ENCODE measurements at regions not wholly inside any gene's neighbourhood (a gene's known extent, or its start where the extent isn't known, plus 50 kb on each side); places are given as distances from the start of the nearest gene placed in this dataset.

GRCh38 chr15:70491201-70491621, 272.1 kb downstream of the UACA start:
- peak; percentile 39 for DNase-seq (ENCODE audit: low spot score)

- DNase-seq (ENCODE audit: low spot score) = no peak
These were observed 272.6 kb downstream of the UACA start for GRCh38 chr15:70490838-70491155.

DNA sequence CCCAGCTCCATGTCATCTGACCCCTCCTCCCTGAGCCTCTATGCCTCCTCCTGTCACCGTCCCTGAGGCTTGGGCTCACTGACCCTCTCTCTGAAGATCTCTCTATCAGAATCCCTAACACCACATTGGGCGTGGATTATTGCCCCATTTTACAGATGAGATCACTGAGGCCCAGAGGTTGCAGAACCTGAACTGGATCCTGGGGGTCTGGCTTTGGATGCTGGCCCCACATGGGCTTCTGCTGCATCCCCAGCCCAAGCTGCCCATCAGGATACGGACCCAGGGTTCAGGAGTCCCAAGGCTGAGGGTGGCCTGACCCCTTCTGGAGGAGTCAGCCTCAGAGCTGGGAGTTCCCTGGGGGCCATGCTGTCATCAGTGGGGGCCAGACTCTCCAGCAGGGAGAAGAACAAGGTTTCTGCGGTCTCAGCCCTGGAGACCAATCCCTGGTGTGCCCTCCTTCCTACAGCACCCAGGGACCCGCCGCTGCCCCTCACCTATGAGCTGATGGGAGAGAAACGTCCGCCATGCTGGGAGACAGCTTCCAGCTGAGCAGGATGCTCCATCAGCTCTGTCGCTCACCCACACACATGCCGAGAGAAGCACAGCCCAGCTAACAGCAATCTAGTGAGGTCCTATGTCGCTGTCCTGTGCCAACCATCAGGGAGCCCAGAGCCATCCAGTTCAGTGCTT, 273.1 kb downstream of the UACA start:
- DNase-seq (ENCODE audit: low spot score) = no peak

GRCh38 chr15:70488941-70489848, 274.2 kb downstream of the UACA start:
- no peak for DNase-seq (ENCODE audit: low spot score)

- peak; percentile 70 for DNase-seq (ENCODE audit: low spot score)
These were observed 275.3 kb downstream of the UACA start for GRCh38 chr15:70488002-70488605.

DNA sequence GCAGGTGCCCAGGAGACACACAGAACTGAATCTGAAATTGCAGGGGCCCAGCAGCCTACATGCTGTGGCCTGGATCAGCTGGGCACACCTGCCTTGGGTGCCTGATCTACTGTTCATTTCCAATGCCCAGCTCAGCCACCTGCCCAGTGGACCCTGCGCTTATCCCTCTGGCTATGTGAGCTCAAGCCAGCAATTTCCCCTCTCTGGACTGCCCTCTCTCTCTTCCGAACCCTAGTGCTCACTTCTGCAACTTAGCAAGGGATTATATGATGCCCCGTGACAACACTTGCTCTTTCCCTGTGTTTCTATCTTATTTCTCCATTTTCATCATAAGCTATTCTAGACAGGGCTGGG, 276.0 kb downstream of the UACA start:
- DNase-seq (ENCODE audit: low spot score) = no peak

- peak; percentile 81 for DNase-seq (ENCODE audit: low spot score)
These were observed 276.6 kb downstream of the UACA start for GRCh38 chr15:70486451-70487386.

GRCh38 chr15:70486012-70486411, 277.3 kb downstream of the UACA start:
- DNase-seq (ENCODE audit: low spot score) = no peak

- DNase-seq (ENCODE audit: low spot score) = no peak
These were observed 278.4 kb downstream of the UACA start for GRCh38 chr15:70484993-70485392.

GRCh38 chr15:70483513-70483912, 279.8 kb downstream of the UACA start:
- DNase-seq (ENCODE audit: low spot score) = no peak

DNA sequence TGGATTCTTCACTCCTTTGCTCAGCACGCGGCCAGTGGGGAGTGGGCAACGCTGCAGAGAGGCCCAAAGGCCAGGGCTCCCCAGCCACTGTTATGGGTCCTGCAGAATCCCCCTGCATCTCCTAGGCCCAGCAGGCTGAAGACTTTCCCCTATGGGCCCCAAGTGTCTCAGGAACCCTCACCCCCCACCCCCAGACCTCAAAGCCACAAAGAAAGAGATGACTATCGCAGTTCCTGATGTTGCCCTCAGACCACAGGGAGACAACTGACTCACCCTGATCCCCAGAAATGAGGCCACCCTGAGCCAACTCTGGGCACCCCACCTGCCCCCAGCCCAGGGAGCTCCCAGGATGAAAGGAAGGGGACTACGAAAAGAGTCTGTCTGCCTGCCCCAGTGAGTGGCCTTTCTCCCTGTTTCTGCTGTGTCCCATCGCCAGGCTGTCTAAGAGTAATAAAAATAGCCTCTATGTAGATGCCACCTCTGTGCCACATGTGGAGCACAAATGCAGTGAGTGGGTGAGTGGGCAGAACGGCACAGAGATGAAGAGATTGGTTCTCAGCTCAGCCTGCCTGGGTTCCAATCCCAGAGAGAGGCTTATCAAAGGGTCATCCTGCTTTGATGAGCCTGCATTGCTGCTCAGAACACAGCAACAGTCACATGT, 283.0 kb downstream of the UACA start:
- no peak for DNase-seq (ENCODE audit: low spot score)

DNA sequence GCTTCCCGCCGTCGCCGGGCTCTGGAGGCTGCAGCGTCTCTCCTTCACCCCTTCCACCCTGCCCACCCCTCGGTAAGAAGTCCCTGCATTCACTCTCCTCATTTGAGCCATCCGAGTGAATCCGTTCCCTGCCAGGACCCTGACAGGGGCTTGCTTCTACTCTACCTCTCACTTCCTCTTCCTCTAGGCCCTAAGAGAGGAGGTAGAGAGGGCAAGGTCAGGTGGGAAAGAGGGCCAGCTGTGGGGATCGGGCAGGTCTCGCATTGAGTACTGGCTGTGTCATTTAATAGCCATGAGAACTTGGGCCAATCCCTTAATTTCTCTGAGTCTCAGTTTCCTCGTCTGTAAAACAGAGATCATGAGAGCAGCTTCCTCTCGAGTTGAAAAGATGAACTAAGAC, 283.6 kb downstream of the UACA start:
- no peak for DNase-seq (ENCODE audit: low spot score)

GRCh38 chr15:70479056-70479455, 284.3 kb downstream of the UACA start:
- no peak for DNase-seq (ENCODE audit: low spot score)

DNA sequence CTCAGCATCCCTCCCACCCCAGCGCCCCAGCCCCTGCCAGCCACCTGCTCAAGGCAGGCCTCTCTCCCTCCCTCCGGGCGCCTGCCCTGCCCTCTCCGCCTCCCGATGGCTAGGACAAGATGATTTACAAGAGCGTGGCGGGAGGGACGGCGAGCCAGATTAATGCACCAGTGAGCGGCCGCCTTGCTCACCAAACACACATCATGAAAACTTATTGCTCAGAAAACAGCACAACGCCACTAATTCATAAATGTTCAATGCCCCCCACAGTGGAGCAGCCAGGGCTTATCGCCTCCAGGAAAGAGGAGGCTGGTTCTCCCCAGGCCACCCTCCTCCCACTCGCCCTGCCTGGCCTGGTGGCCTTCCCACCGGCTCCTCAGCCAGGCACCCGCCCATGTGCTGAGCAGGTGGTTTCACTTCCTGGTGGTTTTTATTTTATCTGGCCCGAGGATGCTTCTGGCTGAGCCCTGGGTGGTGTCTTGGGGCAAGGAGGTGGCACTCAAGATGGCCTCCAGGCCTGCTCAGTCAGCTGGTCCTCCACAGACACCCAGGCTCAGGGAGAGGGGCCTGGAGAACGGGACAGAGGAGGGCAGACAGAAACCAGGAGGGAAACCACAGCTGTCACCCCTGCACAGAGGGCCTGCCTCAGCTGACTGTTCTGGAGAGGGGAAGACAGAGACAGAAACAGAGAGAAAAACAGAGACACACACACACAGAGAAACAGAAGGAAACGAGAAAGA, 284.9 kb downstream of the UACA start:
- peak; percentile 35 for DNase-seq (ENCODE audit: low spot score)

GRCh38 chr15:70477750-70478250, 285.6 kb downstream of the UACA start:
- DNase-seq (ENCODE audit: low spot score) = no peak

- no peak for DNase-seq (ENCODE audit: low spot score)
These were observed 286.9 kb downstream of the UACA start for GRCh38 chr15:70476441-70476840.

- DNase-seq (ENCODE audit: low spot score) = peak; percentile 10
These were observed 287.4 kb downstream of the UACA start for GRCh38 chr15:70475921-70476320.

DNA sequence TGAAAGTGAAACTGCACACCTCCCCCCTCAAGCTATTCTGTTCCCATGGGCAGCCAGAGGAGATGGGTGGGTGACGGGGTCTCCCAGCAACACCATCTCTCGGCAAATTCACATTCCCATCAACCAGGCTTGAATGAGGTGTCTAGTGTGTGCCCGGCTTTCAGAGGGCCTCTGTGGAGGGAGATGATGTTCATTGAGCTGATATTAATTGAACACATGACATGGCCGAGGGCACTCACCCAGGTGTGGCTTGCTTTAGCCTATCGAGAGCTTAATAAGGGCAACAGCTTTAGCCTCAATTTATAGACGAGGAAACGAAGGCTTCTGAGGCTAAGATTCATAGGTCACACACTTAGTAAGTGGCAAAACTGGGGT, 288.0 kb downstream of the UACA start:
- DNase-seq (ENCODE audit: low spot score) = no peak

DNA sequence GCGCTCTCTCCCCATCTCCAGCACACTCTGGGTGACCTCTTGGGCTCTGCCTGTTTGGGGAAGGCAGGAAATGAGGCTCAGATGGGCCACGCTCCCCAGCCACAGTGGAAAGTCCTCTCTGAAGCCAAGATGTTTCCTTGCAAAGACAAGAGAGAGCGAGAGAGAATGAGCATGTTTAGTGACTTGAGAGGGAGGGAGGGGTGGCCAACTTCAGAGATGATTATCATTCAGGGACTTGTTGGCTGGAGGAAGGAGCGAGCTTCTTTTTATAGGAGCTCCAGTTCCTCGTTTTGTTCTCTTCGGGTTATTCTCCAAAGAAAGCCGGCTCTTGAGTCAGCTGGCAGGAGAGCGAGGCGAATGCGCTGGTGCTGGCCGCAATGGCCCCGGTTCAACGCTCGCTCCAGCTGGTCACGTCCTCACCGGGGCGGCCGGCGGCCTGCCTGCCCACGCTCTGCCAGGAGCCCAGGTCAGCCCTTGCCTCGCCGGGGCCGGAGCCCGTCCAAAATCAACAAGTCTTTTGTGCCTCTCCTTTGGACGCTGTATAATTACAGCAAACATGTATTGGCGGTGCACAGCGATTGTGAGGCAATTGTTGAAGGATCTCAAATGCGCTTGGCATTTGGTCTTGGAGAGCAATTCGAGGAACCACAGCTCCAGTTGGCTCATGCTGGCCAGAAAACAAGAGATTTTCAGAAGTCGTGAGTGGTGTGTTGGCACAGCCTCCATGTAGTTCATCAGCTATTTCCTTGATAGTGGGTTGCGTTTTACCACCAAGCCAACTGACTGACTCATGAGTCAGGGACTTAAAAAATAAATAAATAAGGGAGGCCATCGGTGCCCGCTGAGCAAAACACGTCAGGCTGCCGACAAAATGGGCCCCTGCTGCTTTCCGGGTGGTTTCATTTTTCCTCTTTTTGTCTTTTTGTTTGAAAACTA, 288.6 kb downstream of the UACA start:
- DNase-seq (ENCODE audit: low spot score) = peak; percentile 59

Data from kidney tubule cell (primary cell).